H1 (cell line): ENCODE measurements at regions not wholly inside any gene's neighbourhood (a gene's known extent, or its start where the extent isn't known, plus 50 kb on each side); places are given as distances from the start of the nearest gene placed in this dataset.

Experiments used
- CHD1 ChIP-seq: IDR thresholded peaks from 2 replicates; pipeline ENCODE4 v1.6.1; 2012; ENCODE audit warnings: low read depth, low read length, improper control_type of control experiment
- KDM4A ChIP-seq: IDR thresholded peaks from one replicate; pipeline ENCODE4 v1.7.1; 2012; ENCODE audit warnings: low read depth, mild to moderate bottlenecking, moderate library complexity, low read length, inconsistent platforms; ENCODE audit not compliant: severe bottlenecking
- NANOG ChIP-seq: IDR thresholded peaks from 2 replicates; pipeline ENCODE4 v1.6.1; 2011; ENCODE audit warnings: low read length, low read depth, mild to moderate bottlenecking, inconsistent platforms; ENCODE audit not compliant: insufficient read depth, poor library complexity, severe bottlenecking
- RFX5 ChIP-seq: IDR thresholded peaks from 2 replicates; pipeline ENCODE4 v1.6.1; 2011; ENCODE audit warnings: low read depth, low read length, improper control_type of control experiment, borderline replicate concordance

- no peak for TF ChIP-seq RFX5
- TF ChIP-seq CHD1, result no peak
- TF ChIP-seq NANOG, result no peak
- no peak for TF ChIP-seq KDM4A
Measured at GRCh38 chr2:53452957-53453748, 314.5 kb upstream of the CHAC2 start (continued).
